BLaER1 (cell line): ENCODE measurements at regions not wholly inside any gene's neighbourhood (a gene's known extent, or its start where the extent isn't known, plus 50 kb on each side); places are given as distances from the start of the nearest gene placed in this dataset.
"Not testable (repeated sequence)": the region's sequence is repeated elsewhere in the genome, so short reads cannot be mapped to it uniquely, and the experiment has no call there.

Source experiments
- H3K27ac ChIP-seq: shearing (Covaris generic); formaldehyde crosslinking; 2 replicates; pipeline ENCODE4 v1.8.1; 2022
- H3K27me3 ChIP-seq: shearing (Covaris generic); formaldehyde crosslinking; 2 replicates; pipeline ENCODE4 v1.8.1; 2022
- H3K36me3 ChIP-seq: shearing (Covaris generic); formaldehyde crosslinking; 2 replicates; pipeline ENCODE4 v1.8.1; 2022
- H3K4me1 ChIP-seq: shearing (Covaris generic); formaldehyde crosslinking; 2 replicates; pipeline ENCODE4 v1.8.1; 2022
- H3K4me2 ChIP-seq: shearing (Covaris generic); formaldehyde crosslinking; 2 replicates; pipeline ENCODE4 v1.8.1; 2022
- H3K4me3 ChIP-seq: shearing (Covaris generic); formaldehyde crosslinking; 2 replicates; pipeline ENCODE4 v1.8.1; 2022
- H3K9ac ChIP-seq: shearing (Covaris generic); formaldehyde crosslinking; 2 replicates; pipeline ENCODE4 v1.8.1; 2022
- H3K9me3 ChIP-seq: shearing (Covaris generic); formaldehyde crosslinking; 2 replicates; pipeline ENCODE4 v1.8.1; 2022
- H4K20me1 ChIP-seq: shearing (Covaris generic); formaldehyde crosslinking; 2 replicates; pipeline ENCODE4 v1.8.1; 2022
- Cebpa-rat ChIP-seq: shearing (Covaris generic); IDR thresholded peaks from 2 replicates; pipeline ENCODE4 v1.8.1; 2022

GRCh38 chr4:114444211-114444610, 154.4 kb upstream of the UGT8 start:
- H3K27me3 ChIP-seq: no peaks in the 10 kb centered on the region
- H3K4me2 ChIP-seq: no peak overlapping the region
- H3K9me3 ChIP-seq: no peaks in the 10 kb centered on the region
- no peak overlapping the region for H3K4me3 ChIP-seq
- no peak for TF ChIP-seq Cebpa-rat
- H3K4me1 ChIP-seq: no peaks in the 10 kb centered on the region
- no peaks in the 10 kb centered on the region for H4K20me1 ChIP-seq
- H3K36me3 ChIP-seq: no peaks in the 10 kb centered on the region
- no peak overlapping the region for H3K9ac ChIP-seq
- H3K27ac ChIP-seq: no peak overlapping the region

- not testable (repeated sequence) for H3K4me3 ChIP-seq, H3K4me1 ChIP-seq, H3K9ac ChIP-seq, H3K4me2 ChIP-seq, H3K9me3 ChIP-seq, H4K20me1 ChIP-seq, H3K36me3 ChIP-seq, H3K27me3 ChIP-seq, H3K27ac ChIP-seq
Measured at GRCh38 chr4:114447963-114448516, 150.6 kb upstream of the UGT8 start.

- no peak overlapping the region for H3K27ac ChIP-seq
- H3K27me3 ChIP-seq: no peaks in the 10 kb centered on the region
- no peak overlapping the region for H3K4me3 ChIP-seq
- no peaks in the 10 kb centered on the region for H3K4me1 ChIP-seq
- no peaks in the 10 kb centered on the region for H4K20me1 ChIP-seq
- TF ChIP-seq Cebpa-rat: no peak
- no peak overlapping the region for H3K4me2 ChIP-seq
- no peaks in the 10 kb centered on the region for H3K9me3 ChIP-seq
- H3K36me3 ChIP-seq: no peaks in the 10 kb centered on the region
- no peak overlapping the region for H3K9ac ChIP-seq
Measured at GRCh38 chr4:114458728-114459127, 139.9 kb upstream of the UGT8 start.

GRCh38 chr4:114464726-114465272, 133.8 kb upstream of the UGT8 start:
- Histone ChIP-seq H3K9me3 (no peaks in the 10 kb centered on the region), H3K4me3 (no peak overlapping the region), H3K4me2 (no peak overlapping the region), H3K36me3 (no peaks in the 10 kb centered on the region), H3K27me3 (no peaks in the 10 kb centered on the region), H4K20me1 (no peaks in the 10 kb centered on the region), H3K4me1 (no peaks in the 10 kb centered on the region), H3K27ac (no peak overlapping the region), H3K9ac (no peak overlapping the region)
- no peak for TF ChIP-seq Cebpa-rat

GRCh38 chr4:114465766-114466165, 132.8 kb upstream of the UGT8 start:
- Histone ChIP-seq H3K36me3 (no peaks in the 10 kb centered on the region), H3K4me1 (no peaks in the 10 kb centered on the region), H3K4me2 (no peak overlapping the region), H4K20me1 (no peaks in the 10 kb centered on the region), H3K27ac (no peak overlapping the region), H3K9ac (no peak overlapping the region), H3K9me3 (no peaks in the 10 kb centered on the region), H3K4me3 (no peak overlapping the region), H3K27me3 (no peaks in the 10 kb centered on the region)
- TF ChIP-seq Cebpa-rat: no peak

GRCh38 chr4:114466299-114466698, 132.3 kb upstream of the UGT8 start:
- H3K27me3 ChIP-seq: no peaks in the 10 kb centered on the region
- H3K9me3 ChIP-seq: no peaks in the 10 kb centered on the region
- TF ChIP-seq Cebpa-rat: no peak
- H3K9ac ChIP-seq: no peak overlapping the region
- no peak overlapping the region for H3K27ac ChIP-seq
- no peaks in the 10 kb centered on the region for H3K36me3 ChIP-seq
- no peaks in the 10 kb centered on the region for H3K4me1 ChIP-seq
- H3K4me2 ChIP-seq: no peak overlapping the region
- H3K4me3 ChIP-seq: no peak overlapping the region
- H4K20me1 ChIP-seq: no peaks in the 10 kb centered on the region

GRCh38 chr4:114472269-114473032, 126.2 kb upstream of the UGT8 start:
- no peak overlapping the region for H3K4me2 ChIP-seq
- H4K20me1 ChIP-seq: no peaks in the 10 kb centered on the region
- H3K27ac ChIP-seq: no peak overlapping the region
- H3K27me3 ChIP-seq: no peaks in the 10 kb centered on the region
- no peak overlapping the region for H3K9ac ChIP-seq
- no peaks in the 10 kb centered on the region for H3K36me3 ChIP-seq
- H3K4me1 ChIP-seq: no peaks in the 10 kb centered on the region
- H3K4me3 ChIP-seq: no peak overlapping the region
- H3K9me3 ChIP-seq: peaks cover 4% of the 10 kb centered on the region
- no peak for TF ChIP-seq Cebpa-rat

GRCh38 chr4:114474188-114474800, 124.3 kb upstream of the UGT8 start:
- Histone ChIP-seq H4K20me1 (no peaks in the 10 kb centered on the region), H3K27me3 (no peaks in the 10 kb centered on the region), H3K9me3 (peaks cover 4% of the 10 kb centered on the region), H3K4me3 (no peak overlapping the region), H3K9ac (no peak overlapping the region), H3K36me3 (no peaks in the 10 kb centered on the region), H3K4me2 (no peak overlapping the region), H3K27ac (no peak overlapping the region), H3K4me1 (no peaks in the 10 kb centered on the region)
- no peak for TF ChIP-seq Cebpa-rat

GRCh38 chr4:114476310-114476709, 122.3 kb upstream of the UGT8 start:
- Histone ChIP-seq H4K20me1 (no peaks in the 10 kb centered on the region), H3K36me3 (no peaks in the 10 kb centered on the region), H3K9me3 (peaks cover 4% of the 10 kb centered on the region), H3K9ac (no peak overlapping the region), H3K4me3 (no peak overlapping the region), H3K27me3 (no peaks in the 10 kb centered on the region), H3K4me2 (no peak overlapping the region), H3K4me1 (no peaks in the 10 kb centered on the region), H3K27ac (no peak overlapping the region)
- TF ChIP-seq Cebpa-rat: no peak

- no peaks in the 10 kb centered on the region for H3K4me1 ChIP-seq
- no peaks in the 10 kb centered on the region for H3K27me3 ChIP-seq
- no peaks in the 10 kb centered on the region for H3K9me3 ChIP-seq
- H3K36me3 ChIP-seq: no peaks in the 10 kb centered on the region
- H3K4me3 ChIP-seq: no peak overlapping the region
- no peak for TF ChIP-seq Cebpa-rat
- no peak overlapping the region for H3K9ac ChIP-seq
- H3K27ac ChIP-seq: no peak overlapping the region
- no peak overlapping the region for H3K4me2 ChIP-seq
- no peaks in the 10 kb centered on the region for H4K20me1 ChIP-seq
Measured at GRCh38 chr4:114479595-114479994, 119.0 kb upstream of the UGT8 start.
